HepG2 (cell line): ENCODE measurements at regions not wholly inside any gene's neighbourhood (a gene's known extent, or its start where the extent isn't known, plus 50 kb on each side); places are given as distances from the start of the nearest gene placed in this dataset.
A peak's percentile ranks its signal among the peaks of the same experiment; 100 is the strongest.

Experiments
- ATAC-seq: fragments of 200-7000 bp; cut with Tn5 transposase; 3 replicates; pipeline ENCODE4 v1.9.1; 2020; ENCODE audit warnings: mild to moderate bottlenecking, moderate library complexity
- BruUV-seq: library from RNA; stranded (reverse); fragments of 400-500 nt; replicated peaks from 2 replicates; lab custom pipeline; 2021; lab: Mats Ljungman, UMichigan
- CTCF ChIA-PET: fragments of 300-600 bp; formaldehyde crosslinking; extraction: SDS; loops from one replicate; lab custom pipeline; 2021; ENCODE audit warnings: low total read pairs, inconsistent platforms, low intra/inter-chr PET ratio; lab: Yijun Ruan, JAX
- POLR2A ChIA-PET: fragments of 350-600 bp; sonication (Branson Sonifier 250); formaldehyde crosslinking; loops from one replicate; lab custom pipeline; 2020; ENCODE audit warnings: antibody characterized with exemption, inconsistent platforms; lab: Yijun Ruan, JAX
- DNase-seq: peaks from one replicate; pipeline ENCODE4 v3.0.0-alpha.2; 2015; ENCODE audit warnings: low spot score
- FAIRE-seq: peaks from 3 replicates; lab custom pipeline; 2011; peaks lifted over from hg19 to GRCh38; lab: Jason Lieb, UNC
- H2AFZ ChIP-seq: one replicate; pipeline ENCODE4 v1.6.1; 2011; ENCODE audit warnings: low read length, inconsistent platforms
- H3K27ac ChIP-seq: fragments of 300-600 bp; 3 replicates; pipeline ENCODE4 v1.8.0; 2011; ENCODE audit warnings: mixed run types, mild to moderate bottlenecking, mixed read lengths, low read length, inconsistent platforms; ENCODE audit not compliant: insufficient read depth; ENCODE audit errors: extremely low read length
- H3K27me3 ChIP-seq, 2 experiments: fragments of 200-600 bp in 1 of 2; 2 replicates in 1 of 2; 3 replicates in 1 of 2; pipeline versions ENCODE4 v1.6.0 to v1.8.0; 2011; ENCODE audit warnings: low read length in 2 of 2, mild to moderate bottlenecking in 2 of 2, moderate library complexity in 2 of 2, inconsistent platforms in 1 of 2; ENCODE audit not compliant: insufficient read depth in 2 of 2, control insufficient read depth in 1 of 2
- H3K36me3 ChIP-seq, 2 experiments: fragments of 200-600 bp in 1 of 2; replicated peaks in 1 of 2; 2 replicates in 1 of 2; 3 replicates in 1 of 2; pipeline versions ENCODE4 v1.5.1 to v1.8.0; 2011; ENCODE audit warnings: low read length in 2 of 2, inconsistent platforms in 1 of 2; ENCODE audit not compliant: insufficient read depth in 2 of 2, control insufficient read depth in 1 of 2
- H3K4me1 ChIP-seq: 2 replicates; pipeline ENCODE4 v1.5.1; 2012; ENCODE audit warnings: low read length, inconsistent platforms; ENCODE audit not compliant: insufficient read depth
- H3K4me2 ChIP-seq: 2 replicates; pipeline ENCODE4 v1.6.0; 2011; ENCODE audit warnings: low read depth, low read length, inconsistent platforms
- H3K4me3 ChIP-seq, 3 experiments: fragments of 200-600 bp in 1 of 3; sonication (generic), shearing (Covaris generic) in 1 of 3; replicated peaks in 1 of 3; 2 replicates each; pipeline ENCODE4 v1.5.1; 2011 to 2016; ENCODE audit warnings: low read length in 3 of 3, inconsistent platforms in 2 of 3, low read depth in 2 of 3, mild to moderate bottlenecking in 2 of 3, control low read depth in 1 of 3, mixed read lengths in 1 of 3; ENCODE audit not compliant: insufficient read depth in 1 of 3
- H3K79me2 ChIP-seq: one replicate; pipeline ENCODE4 v1.6.1; 2011; ENCODE audit warnings: low read length, inconsistent platforms; ENCODE audit not compliant: insufficient read depth
- H3K9ac ChIP-seq: 2 replicates; pipeline ENCODE4 v1.6.0; 2011; ENCODE audit warnings: mild to moderate bottlenecking, low read depth, low read length, inconsistent platforms; ENCODE audit not compliant: insufficient read depth
- H3K9me3 ChIP-seq: 2 replicates; pipeline ENCODE4 v1.5.1; 2012; ENCODE audit warnings: mild to moderate bottlenecking, low read length
- H4K20me1 ChIP-seq: 2 replicates; pipeline ENCODE4 v1.6.0; 2011; ENCODE audit warnings: inconsistent platforms, mild to moderate bottlenecking, low read length, moderate library complexity; ENCODE audit not compliant: insufficient read depth
- EED ChIP-seq: sonication (generic); formaldehyde crosslinking; IDR thresholded peaks from 2 replicates; pipeline ENCODE4 v1.5.0; 2020; ENCODE audit warnings: mild to moderate bottlenecking, missing genetic modification reagents
- MXD4 ChIP-seq: IDR thresholded peaks from 2 replicates; pipeline ENCODE4 v1.6.1; 2016; ENCODE audit warnings: mild to moderate bottlenecking, missing biosample characterization, missing genetic modification reagents
- NFE2L2 ChIP-seq: fragments of 150-350 bp; IDR thresholded peaks from 2 replicates; pipeline ENCODE4 v1.6.1; 2014; ENCODE audit warnings: low read length
- SETDB1 ChIP-seq: sonication (generic); formaldehyde crosslinking; IDR thresholded peaks from 2 replicates; pipeline ENCODE4 v1.5.1; 2020; ENCODE audit warnings: missing genetic modification reagents, mild to moderate bottlenecking, borderline replicate concordance
- SMAD1 ChIP-seq: sonication (generic); formaldehyde crosslinking; IDR thresholded peaks from 2 replicates; pipeline ENCODE4 v1.4.0; 2020; ENCODE audit warnings: missing genetic modification reagents, low read depth, mild to moderate bottlenecking, borderline replicate concordance
- SPEN ChIP-seq: sonication (generic); formaldehyde crosslinking; IDR thresholded peaks from 2 replicates; pipeline ENCODE4 v1.5.1; 2020; ENCODE audit warnings: low read depth, mild to moderate bottlenecking, missing genetic modification reagents
- WGBS: methylation state at CpG from one replicate; pipeline ENCODE4 v1.1.6; 2017; ENCODE audit warnings: low lambda C conversion rate; 5-methylcytosine and 5-hydroxymethylcytosine counted together
- in situ Hi-C: cut with HindIII; loops from 2 replicates; pipeline ENCODE4 v1.10.0; 2017; ENCODE audit warnings: low pct_unique_long_range_greater_than_20kb; ENCODE audit not compliant: extremely low pct_ligation_motif_present
- intact Hi-C: fragments of 100-400 bp; cut with micrococcal nuclease; formaldehyde crosslinking; loops from one replicate; pipeline ENCODE4 v1.10.0; 2022; ENCODE audit not compliant: unreplicated experiment
- TF ChIP-seq, protein P1 (sequence below): sonication (generic); formaldehyde crosslinking; IDR thresholded peaks from 2 replicates; pipeline ENCODE4 v1.4.0; 2020; ENCODE audit warnings: missing genetic modification reagents
- TF ChIP-seq, protein P2 (sequence below): sonication (generic); formaldehyde crosslinking; IDR thresholded peaks from 2 replicates; pipeline ENCODE4 v1.4.0; 2020; ENCODE audit warnings: mild to moderate bottlenecking, low read depth, missing genetic modification reagents

DNA sequence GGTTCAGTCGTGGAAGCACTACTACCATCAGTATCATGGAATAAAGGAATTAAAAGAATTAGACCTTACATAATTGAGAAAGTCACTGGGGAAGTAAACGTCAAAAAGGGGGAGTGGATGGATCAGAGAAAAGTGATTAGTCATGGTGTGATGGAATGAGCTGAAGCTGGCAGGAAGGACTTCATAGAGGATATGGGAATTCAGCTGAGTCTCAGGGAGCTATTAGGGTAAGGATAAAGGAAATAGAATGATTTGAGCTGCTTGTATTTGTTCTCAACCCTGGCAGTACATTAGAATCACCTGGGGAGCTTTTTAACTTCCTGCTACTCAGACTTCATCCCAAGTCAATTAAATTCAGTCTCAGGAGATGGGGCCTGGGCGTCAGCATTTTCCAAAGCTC is 53.4 kb upstream of the SETBP1 start:
- DNase-seq, result no peak
- 1% methylated on average over 3 of the region's 3 CpGs for WGBS
- Histone ChIP-seq H4K20me1 (no peaks in the 10 kb centered on the region), H3K27me3 (no peaks in the 10 kb centered on the region), H3K27ac (no peak overlapping the region), H3K9ac (no peak overlapping the region), H3K4me3 (no peak overlapping the region), H3K79me2 (no peaks in the 10 kb centered on the region), H3K4me2 (no peak overlapping the region), H2AFZ (no peak overlapping the region)
- BruUV-seq, result no TSS peak
- FAIRE-seq, result no peak
- intact Hi-C loops, result loop anchor here (5.0 kb wide), 1 partner anchor 580 kb away; no protein-coding TSS in a partner anchor
- POLR2A ChIA-PET, result no interaction called here
- no peak for ATAC-seq
- no peak for TF ChIP-seq SETDB1 (CRISPR knock-in tag)
- no peak for TF ChIP-seq SPEN (CRISPR knock-in tag)
- no peak for TF ChIP-seq EED (CRISPR knock-in tag)
- TF ChIP-seq SMAD1 (CRISPR knock-in tag), result no peak
- TF ChIP-seq, protein P1, sequence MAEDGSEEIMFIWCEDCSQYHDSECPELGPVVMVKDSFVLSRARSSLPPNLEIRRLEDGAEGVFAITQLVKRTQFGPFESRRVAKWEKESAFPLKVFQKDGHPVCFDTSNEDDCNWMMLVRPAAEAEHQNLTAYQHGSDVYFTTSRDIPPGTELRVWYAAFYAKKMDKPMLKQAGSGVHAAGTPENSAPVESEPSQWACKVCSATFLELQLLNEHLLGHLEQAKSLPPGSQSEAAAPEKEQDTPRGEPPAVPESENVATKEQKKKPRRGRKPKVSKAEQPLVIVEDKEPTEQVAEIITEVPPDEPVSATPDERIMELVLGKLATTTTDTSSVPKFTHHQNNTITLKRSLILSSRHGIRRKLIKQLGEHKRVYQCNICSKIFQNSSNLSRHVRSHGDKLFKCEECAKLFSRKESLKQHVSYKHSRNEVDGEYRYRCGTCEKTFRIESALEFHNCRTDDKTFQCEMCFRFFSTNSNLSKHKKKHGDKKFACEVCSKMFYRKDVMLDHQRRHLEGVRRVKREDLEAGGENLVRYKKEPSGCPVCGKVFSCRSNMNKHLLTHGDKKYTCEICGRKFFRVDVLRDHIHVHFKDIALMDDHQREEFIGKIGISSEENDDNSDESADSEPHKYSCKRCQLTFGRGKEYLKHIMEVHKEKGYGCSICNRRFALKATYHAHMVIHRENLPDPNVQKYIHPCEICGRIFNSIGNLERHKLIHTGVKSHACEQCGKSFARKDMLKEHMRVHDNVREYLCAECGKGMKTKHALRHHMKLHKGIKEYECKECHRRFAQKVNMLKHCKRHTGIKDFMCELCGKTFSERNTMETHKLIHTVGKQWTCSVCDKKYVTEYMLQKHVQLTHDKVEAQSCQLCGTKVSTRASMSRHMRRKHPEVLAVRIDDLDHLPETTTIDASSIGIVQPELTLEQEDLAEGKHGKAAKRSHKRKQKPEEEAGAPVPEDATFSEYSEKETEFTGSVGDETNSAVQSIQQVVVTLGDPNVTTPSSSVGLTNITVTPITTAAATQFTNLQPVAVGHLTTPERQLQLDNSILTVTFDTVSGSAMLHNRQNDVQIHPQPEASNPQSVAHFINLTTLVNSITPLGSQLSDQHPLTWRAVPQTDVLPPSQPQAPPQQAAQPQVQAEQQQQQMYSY (CRISPR knock-in tag), result no peak
- 0 out of 2 replicates have a peak, but pooled peaks have one; percentile 25 for TF ChIP-seq NFE2L2
- TF ChIP-seq, protein P2, sequence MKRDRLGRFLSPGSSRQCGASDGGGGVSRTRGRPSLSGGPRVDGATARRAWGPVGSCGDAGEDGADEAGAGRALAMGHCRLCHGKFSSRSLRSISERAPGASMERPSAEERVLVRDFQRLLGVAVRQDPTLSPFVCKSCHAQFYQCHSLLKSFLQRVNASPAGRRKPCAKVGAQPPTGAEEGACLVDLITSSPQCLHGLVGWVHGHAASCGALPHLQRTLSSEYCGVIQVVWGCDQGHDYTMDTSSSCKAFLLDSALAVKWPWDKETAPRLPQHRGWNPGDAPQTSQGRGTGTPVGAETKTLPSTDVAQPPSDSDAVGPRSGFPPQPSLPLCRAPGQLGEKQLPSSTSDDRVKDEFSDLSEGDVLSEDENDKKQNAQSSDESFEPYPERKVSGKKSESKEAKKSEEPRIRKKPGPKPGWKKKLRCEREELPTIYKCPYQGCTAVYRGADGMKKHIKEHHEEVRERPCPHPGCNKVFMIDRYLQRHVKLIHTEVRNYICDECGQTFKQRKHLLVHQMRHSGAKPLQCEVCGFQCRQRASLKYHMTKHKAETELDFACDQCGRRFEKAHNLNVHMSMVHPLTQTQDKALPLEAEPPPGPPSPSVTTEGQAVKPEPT (CRISPR knock-in tag), result no peak
- TF ChIP-seq MXD4 (CRISPR knock-in tag), result no peak
- TF ChIP-seq, all 625 proteins: peak for 1
- H3K4me1 ChIP-seq, result no peaks in the 10 kb centered on the region
- CTCF ChIA-PET, result no interaction called here
- no peaks in the 10 kb centered on the region; the same call in 1 of the 2 replicates for H3K9me3 ChIP-seq
- H3K36me3 ChIP-seq, result no peaks in the 10 kb centered on the region
- in situ Hi-C loops, result no loop called here
